ENCODE measurements at regions not wholly inside any gene's neighbourhood (a gene's known extent, or its start where the extent isn't known, plus 50 kb on each side); places are given as distances from the start of the nearest gene placed in this dataset.

- TF ChIP-seq, protein P1, sequence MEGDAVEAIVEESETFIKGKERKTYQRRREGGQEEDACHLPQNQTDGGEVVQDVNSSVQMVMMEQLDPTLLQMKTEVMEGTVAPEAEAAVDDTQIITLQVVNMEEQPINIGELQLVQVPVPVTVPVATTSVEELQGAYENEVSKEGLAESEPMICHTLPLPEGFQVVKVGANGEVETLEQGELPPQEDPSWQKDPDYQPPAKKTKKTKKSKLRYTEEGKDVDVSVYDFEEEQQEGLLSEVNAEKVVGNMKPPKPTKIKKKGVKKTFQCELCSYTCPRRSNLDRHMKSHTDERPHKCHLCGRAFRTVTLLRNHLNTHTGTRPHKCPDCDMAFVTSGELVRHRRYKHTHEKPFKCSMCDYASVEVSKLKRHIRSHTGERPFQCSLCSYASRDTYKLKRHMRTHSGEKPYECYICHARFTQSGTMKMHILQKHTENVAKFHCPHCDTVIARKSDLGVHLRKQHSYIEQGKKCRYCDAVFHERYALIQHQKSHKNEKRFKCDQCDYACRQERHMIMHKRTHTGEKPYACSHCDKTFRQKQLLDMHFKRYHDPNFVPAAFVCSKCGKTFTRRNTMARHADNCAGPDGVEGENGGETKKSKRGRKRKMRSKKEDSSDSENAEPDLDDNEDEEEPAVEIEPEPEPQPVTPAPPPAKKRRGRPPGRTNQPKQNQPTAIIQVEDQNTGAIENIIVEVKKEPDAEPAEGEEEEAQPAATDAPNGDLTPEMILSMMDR (IDR thresholded peaks at IDR 0.05 in 8 of 11, conservative IDR thresholded peaks at IDR 0.05 in 3 of 11), result no peak
- TF ChIP-seq POLR2A (IDR thresholded peaks at IDR 0.05) (no peak), POLR2AphosphoS5 (IDR thresholded peaks at IDR 0.05) (no peak)
These were observed 1115.3 kb upstream of the IGFBP7 start for GRCh38 chr4:58225460-58225859.

Data from spleen (tissue), 7 donors.